NB4 (cell line): ENCODE measurements at regions not wholly inside any gene's neighbourhood (a gene's known extent, or its start where the extent isn't known, plus 50 kb on each side); places are given as distances from the start of the nearest gene placed in this dataset.

Experiments
- DNase-seq: peaks from one replicate; pipeline ENCODE4 v3.0.0; 2010; ENCODE audit warnings: low read depth
- H3K4me3 ChIP-seq: one replicate; pipeline ENCODE4 v1.5.1; 2011; ENCODE audit warnings: mild to moderate bottlenecking, low read depth, low read length, moderate library complexity
- MYC ChIP-seq: IDR thresholded peaks from 2 replicates; pipeline ENCODE4 v1.6.1; 2011; ENCODE audit warnings: low read depth, low read length
- POLR2A ChIP-seq: IDR thresholded peaks from 2 replicates; pipeline ENCODE4 v1.6.1; 2011; ENCODE audit warnings: mild to moderate bottlenecking; ENCODE audit not compliant: insufficient read length; ENCODE audit errors: extremely low read depth
- TF ChIP-seq, protein P1 (sequence below): IDR thresholded peaks from 2 replicates; pipeline ENCODE4 v1.6.1; 2011; ENCODE audit warnings: low read depth, low read length
- TF ChIP-seq, protein P2 (sequence below): IDR thresholded peaks from one replicate; pipeline ENCODE4 v1.5.1; 2012; ENCODE audit warnings: low read depth, low read length

DNA sequence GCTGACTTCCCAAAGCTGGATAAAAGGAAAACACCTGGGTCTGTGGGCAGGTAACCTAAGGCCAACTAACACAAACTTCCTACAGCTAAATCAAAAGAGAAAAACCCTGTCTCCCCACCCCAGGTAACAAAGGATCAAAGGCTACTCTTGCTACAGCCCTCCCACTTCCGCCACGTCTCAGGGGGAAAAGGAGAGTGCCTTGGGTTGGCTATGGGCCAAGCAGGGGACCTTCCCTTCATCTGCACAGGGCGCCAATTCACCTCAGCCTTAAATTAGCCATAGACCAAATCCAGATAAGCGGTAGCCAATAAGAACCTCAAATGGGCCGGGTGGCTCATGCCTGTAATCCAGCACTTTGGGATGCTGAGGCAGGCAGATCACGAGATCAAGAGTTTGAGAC is 69.1 kb upstream of the LANCL2 start:
- TF ChIP-seq, protein P1, sequence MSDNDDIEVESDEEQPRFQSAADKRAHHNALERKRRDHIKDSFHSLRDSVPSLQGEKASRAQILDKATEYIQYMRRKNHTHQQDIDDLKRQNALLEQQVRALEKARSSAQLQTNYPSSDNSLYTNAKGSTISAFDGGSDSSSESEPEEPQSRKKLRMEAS, result no peak
- TF ChIP-seq, protein P2, sequence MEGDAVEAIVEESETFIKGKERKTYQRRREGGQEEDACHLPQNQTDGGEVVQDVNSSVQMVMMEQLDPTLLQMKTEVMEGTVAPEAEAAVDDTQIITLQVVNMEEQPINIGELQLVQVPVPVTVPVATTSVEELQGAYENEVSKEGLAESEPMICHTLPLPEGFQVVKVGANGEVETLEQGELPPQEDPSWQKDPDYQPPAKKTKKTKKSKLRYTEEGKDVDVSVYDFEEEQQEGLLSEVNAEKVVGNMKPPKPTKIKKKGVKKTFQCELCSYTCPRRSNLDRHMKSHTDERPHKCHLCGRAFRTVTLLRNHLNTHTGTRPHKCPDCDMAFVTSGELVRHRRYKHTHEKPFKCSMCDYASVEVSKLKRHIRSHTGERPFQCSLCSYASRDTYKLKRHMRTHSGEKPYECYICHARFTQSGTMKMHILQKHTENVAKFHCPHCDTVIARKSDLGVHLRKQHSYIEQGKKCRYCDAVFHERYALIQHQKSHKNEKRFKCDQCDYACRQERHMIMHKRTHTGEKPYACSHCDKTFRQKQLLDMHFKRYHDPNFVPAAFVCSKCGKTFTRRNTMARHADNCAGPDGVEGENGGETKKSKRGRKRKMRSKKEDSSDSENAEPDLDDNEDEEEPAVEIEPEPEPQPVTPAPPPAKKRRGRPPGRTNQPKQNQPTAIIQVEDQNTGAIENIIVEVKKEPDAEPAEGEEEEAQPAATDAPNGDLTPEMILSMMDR, result no peak
- TF ChIP-seq MYC, result no peak
- no peak overlapping the region for H3K4me3 ChIP-seq
- no peak for DNase-seq

DNA sequence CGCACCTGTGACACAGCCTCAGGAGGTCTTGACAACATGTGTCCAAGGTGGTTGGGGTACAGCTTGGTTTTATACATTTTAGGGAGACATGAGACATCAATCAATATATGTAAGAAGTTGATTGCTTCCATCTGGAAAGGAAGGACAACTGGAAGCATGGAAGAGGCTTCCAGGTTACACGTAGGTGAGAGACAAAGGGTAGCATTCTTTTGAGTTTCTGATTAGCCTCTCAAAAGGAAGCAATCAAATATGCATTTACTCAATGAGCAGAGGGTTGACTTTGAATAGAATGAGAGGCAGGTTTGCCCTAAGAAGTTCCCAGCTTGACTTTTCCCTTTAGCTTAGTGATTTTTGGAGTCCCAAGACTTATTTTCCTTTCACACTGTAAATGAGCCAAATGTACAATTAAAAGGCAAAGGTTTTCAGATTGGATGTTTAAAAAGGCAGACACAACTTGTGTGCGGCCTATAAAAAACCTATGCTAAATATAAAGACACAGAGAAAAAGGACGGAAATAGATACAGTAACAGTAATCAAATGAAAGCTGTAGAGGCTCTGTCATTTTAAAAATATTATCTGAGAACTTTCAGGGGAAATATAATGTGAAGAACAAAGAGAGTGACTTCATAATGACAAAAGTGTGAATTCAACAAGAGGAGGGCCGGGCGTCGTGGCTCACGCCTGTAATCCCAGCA is 65.7 kb upstream of the LANCL2 start:
- no peak for DNase-seq
- no peak overlapping the region for H3K4me3 ChIP-seq
- no peak for TF ChIP-seq MYC
- TF ChIP-seq POLR2A, result no peak
- TF ChIP-seq, protein P2, result no peak
- TF ChIP-seq, protein P1, result no peak

DNA sequence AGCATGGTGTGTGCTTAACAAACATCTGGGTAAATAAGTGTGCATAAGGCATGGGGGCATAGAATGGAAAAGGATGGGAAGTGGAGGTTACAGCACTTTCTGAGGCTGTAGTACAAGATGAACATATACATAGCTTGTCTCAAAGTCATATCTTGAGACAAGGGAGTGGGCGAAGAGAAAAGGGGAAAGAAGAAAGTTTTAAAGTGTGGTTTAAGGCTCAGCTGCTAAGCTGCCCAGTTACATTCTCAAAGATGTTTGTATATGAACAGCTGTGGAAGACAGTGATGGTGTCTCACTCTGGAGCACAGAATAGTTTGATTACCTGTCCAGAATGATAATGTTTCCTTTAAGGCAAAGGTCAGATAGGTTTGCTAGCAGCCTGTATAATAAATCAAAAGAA is 61.9 kb upstream of the LANCL2 start:
- TF ChIP-seq POLR2A (no peak), MYC (no peak)
- TF ChIP-seq, protein P2, result no peak
- TF ChIP-seq, protein P1, result no peak
- H3K4me3 ChIP-seq, result no peak overlapping the region
- no peak for DNase-seq

DNA sequence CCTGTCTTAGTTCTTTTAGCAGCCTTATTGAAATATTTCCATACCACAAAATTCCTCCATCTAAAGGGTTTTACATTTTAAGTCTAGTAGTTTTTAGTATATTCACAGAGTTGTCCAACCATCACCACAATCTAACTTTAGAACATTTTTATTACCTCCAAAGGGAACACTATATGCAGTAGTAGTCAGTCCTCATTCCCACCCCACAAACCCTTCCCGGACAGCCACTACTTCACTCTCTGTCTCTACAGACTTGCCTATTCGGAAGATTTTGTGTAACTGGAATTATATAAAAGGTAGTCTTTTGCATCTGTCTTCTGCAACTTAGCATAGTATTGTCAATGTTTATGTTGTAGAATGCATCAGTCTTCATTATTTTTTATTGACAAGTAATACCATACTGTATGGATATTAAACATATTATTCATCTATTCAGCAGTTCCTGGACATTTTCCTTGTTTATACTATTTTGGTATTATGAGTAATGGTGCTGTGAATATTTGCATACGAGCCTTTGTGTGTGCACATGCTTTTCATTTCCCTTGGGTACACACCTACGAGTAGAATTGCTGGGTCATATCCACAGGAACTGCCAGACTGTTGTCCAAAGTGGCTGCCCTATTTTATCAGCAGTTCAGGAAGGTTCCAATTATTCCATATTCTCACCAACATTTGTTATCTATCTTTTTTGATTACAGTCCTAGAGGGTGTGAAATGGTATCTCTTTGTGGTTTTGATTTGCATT is 60.9 kb upstream of the LANCL2 start:
- no peak for DNase-seq
- TF ChIP-seq, protein P2, result no peak
- TF ChIP-seq POLR2A (no peak), MYC (no peak)
- TF ChIP-seq, protein P1, result no peak
- no peak overlapping the region for H3K4me3 ChIP-seq

DNA sequence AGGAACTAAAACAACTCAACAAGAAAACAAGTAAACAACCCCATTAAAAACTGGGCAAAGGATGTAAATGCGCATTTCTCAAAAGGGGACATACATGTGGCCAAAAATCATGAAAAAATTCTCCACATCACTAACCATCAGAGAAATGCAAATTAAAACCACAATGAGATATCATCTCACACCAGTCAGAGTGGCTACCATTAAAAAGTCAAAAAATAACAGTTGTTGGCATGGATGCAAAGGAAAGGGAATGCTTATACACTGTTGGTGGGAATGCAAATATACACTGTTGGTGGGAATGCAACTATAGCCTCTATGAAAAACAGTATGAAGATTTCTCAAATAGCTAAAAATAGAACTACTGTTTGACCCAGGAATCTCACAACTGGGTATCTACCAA is 60.0 kb upstream of the LANCL2 start:
- no peak overlapping the region for H3K4me3 ChIP-seq
- no peak for DNase-seq
- no peak for TF ChIP-seq MYC

DNA sequence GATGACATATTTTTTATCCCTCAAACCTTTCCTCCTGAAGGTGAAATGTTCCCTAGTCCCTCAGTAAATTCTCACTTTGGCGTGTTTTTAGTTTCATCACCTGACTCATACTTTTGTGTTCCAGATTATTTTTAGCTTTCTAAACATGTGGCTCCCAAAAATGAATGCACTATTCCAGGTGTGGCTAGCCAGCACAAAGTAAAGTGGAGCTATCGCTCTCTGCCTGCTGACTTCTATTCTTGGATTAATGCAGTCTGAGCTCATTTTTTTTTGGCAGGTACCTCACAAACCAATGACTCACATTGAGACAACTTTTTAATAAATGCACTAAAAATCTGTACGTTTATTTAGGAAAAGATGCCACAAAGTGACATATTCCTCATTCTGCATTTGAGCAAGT is 58.8 kb upstream of the LANCL2 start:
- TF ChIP-seq, protein P1, result no peak
- TF ChIP-seq POLR2A (no peak), MYC (no peak)
- TF ChIP-seq, protein P2, result no peak
- no peak for DNase-seq

More for the DNA sequence above, 58.8 kb upstream of the LANCL2 start:
- no peak overlapping the region for H3K4me3 ChIP-seq
